GM18508 (cell line): ENCODE measurements at regions not wholly inside any gene's neighbourhood (a gene's known extent, or its start where the extent isn't known, plus 50 kb on each side); places are given as distances from the start of the nearest gene placed in this dataset.
"Not testable (repeated sequence)": the region's sequence is repeated elsewhere in the genome, so short reads cannot be mapped to it uniquely, and the experiment has no call there.

Source experiments
- ATAC-seq: cut with Tn5 transposase; IDR thresholded peaks from one replicate; pipeline ENCODE4 v1.9.1; 2021; ENCODE audit warnings: moderate number of reproducible peaks; ENCODE audit not compliant: insufficient read depth, unreplicated experiment

DNA sequence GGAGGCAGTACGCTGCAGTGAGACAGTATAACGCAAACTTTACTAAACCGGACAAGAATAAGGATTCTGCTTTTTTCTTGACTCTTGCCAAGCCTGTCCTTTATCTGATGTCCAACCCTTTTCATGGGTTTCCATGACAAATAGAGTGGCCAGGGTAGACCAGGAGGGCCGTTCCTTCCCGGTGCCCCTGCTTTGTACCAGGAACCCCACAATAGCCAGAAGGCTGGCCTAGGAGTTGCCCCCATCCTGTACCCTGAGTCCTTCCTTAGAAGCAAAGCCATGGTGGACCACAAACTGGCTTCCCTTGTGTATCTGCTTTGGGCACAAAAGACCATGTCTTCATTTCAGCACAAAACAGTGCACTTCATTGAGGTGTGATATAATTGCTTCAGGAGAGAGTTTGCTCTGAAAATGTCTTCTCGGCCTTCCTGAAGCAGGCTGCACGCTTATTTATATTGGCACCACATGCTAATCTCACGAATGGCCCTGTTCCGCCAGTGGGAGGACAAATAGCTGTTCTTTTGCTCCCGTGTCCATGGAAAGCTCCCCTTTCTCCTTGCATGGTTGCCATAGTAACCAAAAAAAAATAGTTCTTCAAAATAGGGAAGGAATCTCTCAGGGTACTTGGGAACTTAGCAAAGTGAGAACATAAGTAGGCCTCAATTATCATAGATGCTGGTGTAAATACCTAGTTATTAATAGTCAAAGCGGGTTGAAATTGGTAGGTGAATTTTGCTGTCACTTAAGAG, 222.1 kb downstream of the ZIC5 start:
- no peak for ATAC-seq

DNA sequence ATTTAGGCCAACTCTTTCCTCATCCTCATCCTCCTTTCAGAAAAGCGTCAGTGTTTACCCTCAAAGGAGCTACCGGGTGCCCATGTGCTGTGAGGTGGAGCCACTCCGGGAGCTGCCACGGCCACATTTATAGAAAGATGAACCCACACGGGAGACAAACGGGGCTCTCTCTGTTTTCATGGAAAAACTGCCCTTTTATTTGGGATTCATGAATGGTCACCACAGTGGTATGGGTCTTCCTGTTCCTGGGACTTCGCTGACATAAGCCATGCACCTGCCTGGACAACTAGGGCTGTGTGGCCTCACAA, 224.2 kb downstream of the ZIC5 start:
- ATAC-seq = no peak

DNA sequence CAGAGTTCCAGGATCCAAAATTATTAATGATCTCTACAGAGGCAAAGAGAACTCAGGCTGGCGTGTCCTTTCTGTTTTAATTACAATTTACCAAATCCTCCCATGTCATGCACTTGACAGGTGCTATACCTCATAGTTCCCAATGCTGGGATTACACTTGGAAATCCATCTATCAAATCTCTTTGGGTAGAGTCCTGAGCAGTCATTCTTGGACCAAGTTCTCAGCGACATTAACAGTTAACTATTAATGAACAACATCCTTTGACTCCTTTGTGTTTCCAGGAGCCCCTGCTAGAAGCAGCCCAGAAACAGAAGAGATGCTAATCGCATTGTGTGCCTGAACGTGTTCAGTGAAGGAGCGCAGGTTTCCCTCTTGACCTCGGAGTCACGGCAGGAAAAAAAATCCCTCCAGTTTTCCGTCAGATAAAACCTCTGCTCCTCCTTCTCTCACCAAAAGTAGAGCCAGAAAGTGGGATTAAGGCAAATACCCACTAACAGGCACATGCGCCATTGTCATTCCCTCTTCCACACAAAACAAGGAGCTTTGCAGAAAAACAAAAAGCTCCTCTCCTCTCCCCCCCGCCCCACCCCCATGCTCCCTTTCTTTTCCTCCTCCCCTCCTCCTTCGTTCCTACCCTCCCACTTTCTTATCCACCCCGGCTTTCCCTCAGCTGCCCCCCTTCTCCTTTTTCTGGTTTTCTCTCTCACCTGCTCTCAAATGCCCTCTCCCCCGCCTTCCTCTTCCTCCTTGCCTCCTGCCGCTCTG, 224.7 kb downstream of the ZIC5 start:
- ATAC-seq = no peak

DNA sequence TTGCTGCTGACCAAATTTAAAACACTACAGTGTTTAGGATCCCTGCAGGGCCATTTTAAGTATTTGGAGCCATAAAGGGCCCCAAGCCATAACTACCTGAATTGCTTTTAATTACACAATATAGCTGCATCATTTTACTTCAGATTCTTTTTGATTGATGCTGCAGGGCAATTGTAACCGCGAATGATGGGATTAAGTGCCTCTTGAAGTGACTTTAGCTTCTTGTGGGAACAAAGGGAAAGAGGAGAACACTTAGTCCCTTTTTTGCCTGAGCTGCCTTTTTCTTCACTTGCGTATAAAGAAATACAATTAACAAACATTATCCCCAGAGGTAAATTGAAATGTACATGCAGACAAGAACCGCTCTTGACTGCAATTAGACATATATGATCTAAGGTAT, 228.5 kb downstream of the ZIC5 start:
- no peak for ATAC-seq

DNA sequence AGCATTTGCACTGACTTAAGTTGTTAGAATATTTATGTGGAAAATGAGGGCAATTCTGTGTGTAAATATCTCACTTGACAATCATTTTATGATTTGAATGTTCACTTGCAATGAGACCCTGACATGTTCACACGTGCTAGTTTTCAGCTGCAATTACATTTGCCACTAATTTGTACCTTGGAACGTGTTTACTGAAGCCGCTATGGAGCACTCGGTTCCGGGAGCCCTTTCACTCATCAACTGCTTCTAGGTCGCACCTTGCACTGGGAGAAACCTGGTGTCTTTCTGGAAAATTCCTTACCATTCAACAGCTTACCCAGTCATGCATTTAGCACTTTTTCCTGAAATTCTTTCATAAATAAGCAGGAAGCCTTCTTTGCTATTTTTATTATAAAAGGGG, 229.6 kb downstream of the ZIC5 start:
- no peak for ATAC-seq

DNA sequence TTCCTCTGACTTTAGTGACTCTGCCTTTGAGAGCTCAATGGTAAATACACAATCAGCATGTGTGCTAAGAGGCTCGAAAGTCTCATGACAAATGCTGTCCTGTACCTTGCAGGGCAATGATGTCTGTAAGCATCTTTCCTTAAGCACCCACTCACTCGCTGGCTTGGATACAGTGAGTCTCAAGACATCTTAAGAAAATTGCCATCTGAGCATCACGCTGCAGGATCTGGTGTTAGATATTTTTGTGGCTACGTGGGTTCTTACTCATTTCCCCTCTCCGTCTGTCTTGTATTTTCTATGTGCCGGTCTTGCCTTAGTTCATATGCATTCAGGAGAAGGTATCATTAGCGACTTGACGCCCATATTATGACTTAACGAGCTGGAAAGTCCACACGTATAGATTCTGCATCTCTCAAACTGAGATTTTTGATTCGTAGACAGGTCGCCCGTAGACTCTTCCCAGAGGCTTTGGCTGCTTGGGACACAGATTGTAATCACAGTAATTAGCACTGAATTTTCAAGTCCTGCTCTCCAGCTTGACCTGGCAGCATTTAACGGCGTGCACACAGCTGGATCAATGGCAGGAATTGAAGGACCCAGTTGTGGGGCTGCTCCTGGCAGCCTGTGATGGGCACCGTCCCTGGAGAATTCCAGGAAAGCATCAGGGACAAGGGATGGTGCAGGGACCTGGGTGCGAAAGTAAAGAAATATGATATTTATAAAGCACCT, 231.2 kb downstream of the ZIC5 start:
- ATAC-seq = no peak

DNA sequence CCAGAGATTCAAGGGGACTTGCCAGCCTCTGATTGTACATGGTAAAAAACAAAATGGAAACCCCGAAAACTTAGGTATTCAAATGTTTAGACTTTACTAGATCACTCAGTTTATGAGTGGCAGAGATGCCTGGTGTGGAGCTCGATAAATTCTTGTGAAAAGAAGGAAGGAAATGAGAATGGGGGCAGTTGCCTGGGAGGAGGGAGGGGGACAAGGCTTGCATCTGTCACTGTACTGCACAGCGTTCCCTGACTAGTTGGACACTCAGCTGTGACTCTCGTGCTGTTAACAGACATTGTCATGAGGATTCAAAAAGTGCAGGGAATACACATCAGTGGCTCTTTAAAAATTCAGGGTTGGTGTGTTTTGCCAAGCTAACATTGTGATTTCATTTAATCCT, 232.9 kb downstream of the ZIC5 start:
- ATAC-seq = no peak

DNA sequence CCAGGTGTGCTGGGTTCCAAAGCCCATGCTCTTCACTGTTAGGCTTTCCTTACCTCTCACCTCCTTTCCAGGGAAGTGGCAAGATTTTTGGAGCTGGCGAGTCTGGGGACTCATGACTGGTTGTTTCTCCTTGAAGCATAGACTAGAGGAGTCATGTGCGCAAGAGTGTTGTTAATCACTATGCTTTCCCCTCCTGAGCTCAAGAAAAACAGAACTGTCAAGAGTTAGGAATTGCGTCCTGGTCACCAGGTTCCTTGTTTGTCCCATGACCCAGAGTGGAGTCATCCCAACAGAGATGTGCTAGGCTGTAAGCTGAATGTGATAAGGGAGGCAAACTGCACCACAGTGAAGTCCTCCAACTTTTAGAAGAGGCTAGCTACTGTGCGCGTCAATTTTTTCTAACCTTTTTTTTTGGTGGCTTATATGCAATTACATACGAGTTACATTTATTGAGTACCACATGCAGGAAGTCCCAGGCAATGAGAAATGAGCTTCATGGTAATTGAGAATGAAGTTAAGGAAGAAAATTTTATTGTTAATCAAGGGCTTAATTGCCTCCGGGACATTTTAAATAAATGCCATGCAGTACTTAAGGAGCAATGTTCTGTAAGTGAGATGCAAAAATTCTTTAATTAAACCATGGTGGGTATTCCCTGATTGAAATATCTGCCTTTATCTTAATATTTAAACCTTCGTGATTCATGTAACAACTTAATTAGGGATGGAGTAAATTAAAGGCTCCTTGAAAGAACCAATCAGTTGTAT, 233.9 kb downstream of the ZIC5 start:
- ATAC-seq = no peak

DNA sequence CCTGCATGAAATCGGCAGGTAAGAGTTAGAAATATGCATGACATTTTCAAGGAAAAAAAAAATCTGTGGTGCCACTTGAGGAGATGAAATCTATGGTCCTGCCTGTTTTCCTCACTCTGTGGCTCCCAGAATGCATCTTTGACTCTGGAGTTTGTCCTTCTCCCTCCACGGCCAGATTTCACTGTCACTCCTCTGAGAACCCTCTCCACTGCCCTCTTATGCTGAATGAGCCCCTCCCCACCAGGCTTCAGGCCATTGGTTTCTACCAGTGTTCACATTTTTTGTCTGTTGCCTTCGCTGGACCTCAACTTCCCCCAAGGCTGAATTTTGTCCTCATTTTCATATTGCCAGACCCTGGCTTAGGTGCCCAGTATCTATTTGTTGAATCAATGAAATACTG, 235.0 kb downstream of the ZIC5 start:
- ATAC-seq = no peak

DNA sequence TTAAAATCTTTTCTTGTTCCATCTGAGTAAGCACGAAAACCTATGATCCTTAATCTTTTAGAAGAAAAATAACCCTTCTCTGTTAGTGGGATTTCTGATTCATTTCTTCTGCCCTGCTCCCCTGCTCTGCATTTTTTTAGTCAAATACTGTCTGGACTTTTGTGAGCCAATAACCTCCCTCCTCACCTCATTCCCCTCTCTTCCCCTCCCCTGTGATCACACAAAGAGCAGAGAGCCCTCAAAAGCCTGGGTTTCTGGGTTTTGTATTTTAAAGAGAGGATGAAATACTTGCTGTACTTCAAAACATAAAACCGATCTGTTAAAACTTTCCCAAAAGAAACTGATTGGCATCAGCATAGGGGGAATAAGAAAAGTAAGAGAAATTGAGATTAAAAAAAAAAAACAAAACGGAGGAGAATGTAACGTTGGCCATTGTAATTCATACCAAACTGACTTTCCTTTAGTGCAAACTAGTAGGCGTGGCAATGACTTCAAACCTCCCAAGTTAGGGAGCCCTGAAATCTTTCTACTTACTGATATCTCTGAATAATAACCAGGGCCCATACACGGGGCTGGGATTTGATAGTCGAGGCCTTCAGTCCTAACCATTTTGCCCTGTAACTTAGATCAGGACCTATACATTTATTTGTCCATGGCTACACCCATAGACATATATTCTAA, 232.9 kb downstream of the TM9SF2 start:
- no peak for ATAC-seq

DNA sequence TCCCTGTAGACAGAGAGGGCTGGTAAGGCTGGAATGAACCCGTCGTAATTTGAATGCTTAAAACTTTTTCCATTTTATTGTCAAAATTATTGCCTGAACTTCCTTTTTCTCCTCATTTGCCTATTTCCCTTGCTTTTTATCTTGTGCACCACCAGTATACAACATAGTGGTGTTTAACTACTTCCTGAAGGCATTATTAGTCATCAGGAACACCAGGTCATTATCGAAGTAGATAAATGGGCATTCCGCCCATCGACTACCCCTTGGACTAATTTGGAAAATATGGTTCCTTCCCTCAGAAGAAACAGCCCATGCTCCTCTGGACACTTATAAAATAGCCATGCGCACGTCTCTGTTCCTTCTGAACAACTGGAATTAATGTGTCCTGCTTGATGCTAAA, 232.1 kb downstream of the TM9SF2 start:
- no peak for ATAC-seq

DNA sequence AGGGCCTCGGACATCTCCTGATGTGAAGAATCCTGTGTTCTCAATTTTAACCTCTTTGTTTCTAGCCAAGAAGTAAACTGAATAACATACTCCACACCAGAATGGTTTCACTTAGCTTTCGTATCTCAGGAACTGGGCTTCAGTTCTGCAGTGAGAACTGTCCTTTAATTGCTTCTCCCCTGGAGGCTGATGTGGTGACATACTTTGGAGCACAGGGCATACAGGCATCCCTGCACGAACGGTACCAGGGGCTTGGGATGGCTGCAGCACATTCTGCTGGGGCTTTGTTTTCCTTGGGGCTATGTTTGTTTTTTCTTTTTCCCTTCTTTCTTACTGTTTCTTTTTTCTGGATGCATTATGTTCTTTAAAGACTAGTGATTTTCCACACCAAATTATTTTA, 230.5 kb downstream of the TM9SF2 start:
- ATAC-seq = no peak

DNA sequence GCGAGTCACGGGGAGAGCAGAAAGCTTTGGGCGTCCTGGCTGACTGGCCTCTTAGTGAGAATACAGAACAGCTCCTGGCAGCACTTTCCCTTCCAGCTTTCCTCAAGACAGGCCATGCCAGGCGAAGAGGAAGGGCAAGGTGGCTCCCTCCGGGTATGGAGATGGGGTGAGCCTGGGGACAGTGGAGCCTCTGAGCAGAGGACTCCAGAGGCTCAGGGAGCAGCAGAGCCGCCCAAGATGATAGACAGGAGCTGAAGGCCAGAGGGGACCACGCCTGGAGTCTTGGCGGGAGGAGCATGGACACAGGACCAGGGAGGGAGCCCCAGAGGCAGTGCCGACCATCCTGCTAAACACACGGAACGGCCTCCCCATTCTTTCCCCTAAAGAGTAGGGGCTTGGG, 229.1 kb downstream of the TM9SF2 start:
- no peak for ATAC-seq

DNA sequence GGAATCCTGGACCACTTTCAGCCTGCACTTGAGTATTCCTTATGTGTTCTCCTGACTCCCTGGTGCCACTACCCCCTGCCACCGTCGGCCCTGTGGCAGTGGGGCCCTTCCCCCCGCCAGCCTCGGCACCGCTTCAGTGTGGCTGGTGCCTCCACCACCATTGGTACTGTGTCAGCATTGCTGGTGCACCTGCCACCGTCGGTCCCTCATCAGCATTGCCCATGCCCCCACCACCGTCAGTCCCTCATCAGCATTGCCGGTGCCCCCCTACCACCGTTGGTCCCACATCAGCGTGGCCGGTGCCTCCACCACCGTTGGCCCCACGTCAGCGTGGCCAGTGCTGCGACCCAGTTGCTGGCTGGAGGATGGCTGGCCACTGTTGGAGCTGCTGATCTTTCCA, 228.5 kb downstream of the TM9SF2 start:
- no peak for ATAC-seq

DNA sequence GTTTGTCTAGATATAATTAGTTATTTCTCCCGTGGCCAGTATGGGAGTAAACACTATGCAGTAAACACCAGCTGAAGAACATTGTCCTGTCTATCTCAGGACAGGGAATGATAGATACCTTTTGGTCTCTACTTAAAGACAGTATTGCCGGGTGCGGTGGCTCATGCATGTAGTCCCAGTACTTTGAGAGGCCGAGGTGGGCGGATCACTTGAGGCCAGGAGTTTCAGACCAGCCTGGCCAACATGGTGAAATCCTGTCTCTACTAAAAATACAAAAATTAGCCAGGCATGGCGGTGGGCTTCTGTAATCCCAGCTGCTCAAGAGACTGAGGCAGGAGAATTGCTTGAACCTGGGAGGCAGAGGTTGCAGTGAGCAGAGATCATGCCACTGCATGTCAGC, 226.4 kb downstream of the TM9SF2 start:
- ATAC-seq = not testable (repeated sequence)

DNA sequence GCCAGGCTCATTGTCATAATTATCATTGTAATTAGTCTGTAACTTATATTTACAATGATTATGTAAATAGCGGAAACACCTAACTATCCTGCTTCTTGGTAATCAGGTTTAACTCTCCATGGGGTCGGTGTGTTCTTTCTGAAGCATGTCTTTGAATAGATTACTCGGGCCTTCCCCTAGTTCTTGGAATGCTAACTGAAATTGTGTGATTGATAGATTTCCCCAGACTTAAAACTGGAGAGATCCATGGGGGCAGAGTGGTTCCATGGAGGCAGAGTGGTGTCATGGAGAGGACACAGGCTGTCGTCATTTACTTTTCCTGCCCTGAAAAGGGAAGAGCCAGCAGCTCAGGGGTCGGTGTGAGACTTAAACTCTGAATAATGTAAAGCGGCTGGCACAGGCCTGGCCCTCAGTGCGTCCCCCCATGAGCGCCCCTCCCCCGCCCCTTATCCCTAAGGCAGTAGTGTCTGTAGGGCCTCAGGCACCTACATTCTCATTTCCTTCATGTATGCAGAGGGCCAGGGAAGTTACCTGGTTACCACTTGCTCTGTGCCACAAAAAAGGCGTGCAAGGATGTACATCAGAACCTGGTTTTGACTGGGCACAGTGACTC, 225.1 kb downstream of the TM9SF2 start:
- no peak for ATAC-seq

DNA sequence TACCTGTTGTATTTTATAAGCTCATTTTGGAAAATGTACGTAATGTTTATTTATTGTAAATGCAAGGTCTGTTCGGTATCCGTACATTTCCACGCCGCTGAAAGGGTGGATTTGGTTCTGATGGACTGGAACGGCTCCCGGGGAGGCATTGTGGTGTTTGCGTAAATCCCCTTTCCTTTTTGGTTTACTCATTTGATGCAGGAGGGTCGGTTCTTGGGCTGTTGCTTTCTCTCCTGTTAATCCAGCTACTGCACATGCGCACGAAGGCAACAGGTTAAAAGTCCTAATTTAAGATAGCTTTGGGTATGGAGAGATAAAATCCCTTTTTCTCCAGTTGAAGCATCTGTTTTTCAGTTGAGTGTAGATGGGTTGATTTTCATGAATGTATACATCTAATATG, 224.4 kb downstream of the TM9SF2 start:
- no peak for ATAC-seq

DNA sequence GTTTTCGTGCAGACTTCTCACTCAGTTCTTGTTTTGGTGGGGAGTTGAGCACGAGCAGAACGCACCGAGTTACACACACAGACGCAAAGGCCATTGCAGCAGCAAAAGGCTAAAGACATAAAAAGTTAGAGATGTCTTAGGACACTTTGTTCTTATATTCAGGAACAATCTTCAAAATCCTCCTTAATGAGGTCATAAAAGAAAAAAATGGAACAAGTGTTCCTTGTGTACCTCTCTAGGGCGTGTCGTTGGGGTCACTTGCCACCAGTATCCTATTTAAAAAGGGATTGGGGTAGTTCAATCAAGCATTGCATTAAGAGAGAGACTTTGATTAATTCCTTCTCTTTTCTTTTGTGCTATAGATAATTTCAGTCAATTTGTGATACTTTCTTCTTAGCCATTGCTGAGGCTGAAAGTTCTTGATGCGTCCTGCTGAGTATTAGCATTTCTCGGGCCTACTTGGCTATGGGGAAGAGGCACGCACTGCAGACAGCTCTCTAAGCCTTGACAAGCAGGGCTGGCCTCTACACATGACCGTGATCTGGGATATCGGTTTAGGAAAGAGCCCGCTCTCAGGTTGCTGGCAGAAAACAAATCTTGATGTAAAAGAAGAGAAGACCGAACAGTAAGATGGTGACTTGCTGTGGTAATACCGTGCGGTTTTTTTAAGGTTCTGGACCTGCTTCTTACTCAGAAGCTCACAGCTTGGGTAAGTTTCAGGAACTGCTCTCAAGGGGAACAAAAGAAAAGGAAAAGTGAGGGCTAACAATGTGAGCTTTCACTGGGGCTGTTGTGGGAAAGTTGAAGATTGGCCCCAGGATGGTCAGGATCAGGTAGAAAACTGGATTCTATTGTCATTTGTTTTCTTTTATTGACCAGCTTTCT, 223.6 kb downstream of the TM9SF2 start:
- no peak for ATAC-seq

DNA sequence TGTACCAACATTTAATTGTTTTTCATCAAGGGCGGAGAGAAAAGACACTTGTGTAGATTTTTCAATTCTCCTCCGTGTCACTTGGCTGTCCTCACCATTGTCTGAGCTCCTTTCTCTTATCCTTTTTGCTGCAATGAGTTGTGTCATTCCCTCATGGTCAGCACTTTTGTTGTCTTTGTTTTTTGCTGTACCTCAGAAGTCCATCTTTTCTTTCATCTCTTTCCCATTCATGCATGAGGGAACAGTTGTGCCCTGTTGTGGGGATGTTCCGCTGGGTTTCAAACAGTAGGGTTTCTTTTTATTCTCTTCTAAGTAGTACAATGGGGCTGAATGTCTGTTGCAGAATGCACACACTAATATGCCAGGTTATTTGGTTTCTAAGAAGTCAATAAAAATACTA, 222.6 kb downstream of the TM9SF2 start:
- no peak for ATAC-seq
